Coronary artery (tissue), 2 donors: ENCODE measurements at regions not wholly inside any gene's neighbourhood (a gene's known extent, or its start where the extent isn't known, plus 50 kb on each side); places are given as distances from the start of the nearest gene placed in this dataset.
A peak's percentile ranks its signal among the peaks of the same experiment; 100 is the strongest.

Source experiments
- DNase-seq: peaks from one replicate; pipeline ENCODE4 v3.0.0-alpha.2; 2017; ENCODE audit warnings: low spot score
- H3K27ac ChIP-seq, 2 donors: fragments of 200-600 bp; sonication (generic); one replicate each; pipeline ENCODE4 v1.5.1; 2016 to 2019
- H3K4me3 ChIP-seq: fragments of 200-600 bp; sonication (generic); 2 replicates; pipeline ENCODE4 v1.5.1; 2016; ENCODE audit warnings: mild to moderate bottlenecking, moderate library complexity
- TF ChIP-seq, protein P1 (sequence below): fragments of 200-600 bp; sonication (generic); IDR thresholded peaks from one replicate; pipeline ENCODE4 v1.5.1; 2019; ENCODE audit warnings: antibody characterized with exemption

DNA sequence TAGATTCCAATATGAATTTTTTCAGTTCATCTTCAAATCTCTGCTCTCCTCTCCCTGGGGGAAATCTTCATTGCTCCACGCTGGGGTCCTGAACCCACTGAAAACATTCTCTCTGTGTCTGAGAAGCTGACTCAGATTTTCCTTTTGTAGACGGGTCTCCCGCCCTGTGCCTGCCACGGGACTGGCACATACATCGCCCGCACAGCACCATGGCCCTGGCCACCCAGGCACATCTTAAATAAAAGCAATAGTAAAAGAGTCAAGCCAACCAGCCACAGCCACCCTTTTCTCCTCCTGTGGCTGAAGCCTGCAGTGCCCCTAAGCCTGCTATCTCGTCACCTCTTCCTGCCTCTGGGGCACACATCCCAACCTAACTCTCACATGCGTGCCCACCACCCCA lies 301.2 kb downstream of the ZNF536 start:
- Histone ChIP-seq H3K4me3 (no peak overlapping the region), H3K27ac (no peak overlapping the region)
- no peak for DNase-seq
- TF ChIP-seq, protein P1, sequence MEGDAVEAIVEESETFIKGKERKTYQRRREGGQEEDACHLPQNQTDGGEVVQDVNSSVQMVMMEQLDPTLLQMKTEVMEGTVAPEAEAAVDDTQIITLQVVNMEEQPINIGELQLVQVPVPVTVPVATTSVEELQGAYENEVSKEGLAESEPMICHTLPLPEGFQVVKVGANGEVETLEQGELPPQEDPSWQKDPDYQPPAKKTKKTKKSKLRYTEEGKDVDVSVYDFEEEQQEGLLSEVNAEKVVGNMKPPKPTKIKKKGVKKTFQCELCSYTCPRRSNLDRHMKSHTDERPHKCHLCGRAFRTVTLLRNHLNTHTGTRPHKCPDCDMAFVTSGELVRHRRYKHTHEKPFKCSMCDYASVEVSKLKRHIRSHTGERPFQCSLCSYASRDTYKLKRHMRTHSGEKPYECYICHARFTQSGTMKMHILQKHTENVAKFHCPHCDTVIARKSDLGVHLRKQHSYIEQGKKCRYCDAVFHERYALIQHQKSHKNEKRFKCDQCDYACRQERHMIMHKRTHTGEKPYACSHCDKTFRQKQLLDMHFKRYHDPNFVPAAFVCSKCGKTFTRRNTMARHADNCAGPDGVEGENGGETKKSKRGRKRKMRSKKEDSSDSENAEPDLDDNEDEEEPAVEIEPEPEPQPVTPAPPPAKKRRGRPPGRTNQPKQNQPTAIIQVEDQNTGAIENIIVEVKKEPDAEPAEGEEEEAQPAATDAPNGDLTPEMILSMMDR: no peak

DNA sequence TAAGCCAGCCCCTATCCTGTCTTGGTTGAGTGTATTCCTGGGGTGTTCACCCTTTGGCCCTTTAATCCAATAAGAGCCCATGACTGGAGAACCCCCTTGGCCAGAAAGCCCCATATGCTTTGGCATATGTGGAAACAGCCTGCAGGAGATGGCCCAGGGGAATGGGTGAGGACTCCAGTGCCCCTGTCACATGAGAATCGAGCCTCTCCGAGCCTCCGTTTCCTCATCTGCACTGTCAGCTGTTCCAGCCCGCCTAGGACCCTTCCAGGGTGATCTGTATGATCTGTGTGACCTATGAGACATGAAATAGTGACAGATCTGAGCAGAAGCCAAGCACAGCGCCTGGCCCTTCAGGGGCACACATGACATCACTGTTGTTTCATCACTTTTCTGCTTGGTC lies 300.7 kb downstream of the ZNF536 start:
- Histone ChIP-seq H3K27ac (no peak overlapping the region), H3K4me3 (no peak overlapping the region)
- TF ChIP-seq, protein P1: no peak
- no peak for DNase-seq

DNA sequence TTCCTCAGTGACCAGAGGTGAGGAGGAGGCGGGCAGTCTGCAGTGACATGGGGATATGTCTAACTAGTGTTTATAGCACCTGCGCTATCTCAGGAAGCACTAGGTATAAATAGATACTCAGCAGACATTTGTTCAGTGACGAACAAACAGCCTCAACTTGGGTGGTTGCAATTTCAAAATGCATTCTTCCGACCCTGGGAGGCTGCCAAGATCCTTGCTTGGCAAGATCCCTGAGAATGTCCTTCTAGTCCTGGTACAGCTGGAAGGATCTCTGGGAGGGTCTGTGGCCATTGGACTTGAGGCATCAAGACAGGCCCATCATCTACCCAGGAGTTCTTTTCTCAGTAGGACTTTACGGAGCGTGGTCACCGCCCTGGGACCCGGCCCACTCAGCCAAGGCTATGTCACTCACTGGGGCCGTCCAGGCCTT lies 299.5 kb downstream of the ZNF536 start:
- TF ChIP-seq, protein P1: no peak
- Histone ChIP-seq H3K4me3 (no peak overlapping the region), H3K27ac (no peak overlapping the region)
- no peak for DNase-seq

DNA sequence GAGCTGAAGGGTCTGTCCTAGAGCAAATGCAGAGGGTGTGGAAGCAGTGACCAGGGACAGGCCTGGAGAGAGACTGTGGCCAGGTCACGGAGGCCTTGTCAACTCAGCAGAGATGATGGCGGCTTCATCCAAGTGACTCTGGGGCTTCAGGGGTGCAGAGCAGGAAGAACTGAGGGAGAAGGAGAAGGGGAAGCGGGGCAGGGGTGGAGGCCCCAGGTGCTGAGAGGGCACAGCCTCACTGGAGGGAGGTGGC lies 299.1 kb downstream of the ZNF536 start:
- H3K27ac ChIP-seq: no peak overlapping the region
- H3K4me3 ChIP-seq: no peak overlapping the region
- peak; percentile 40 for DNase-seq
- TF ChIP-seq, protein P1: no peak

DNA sequence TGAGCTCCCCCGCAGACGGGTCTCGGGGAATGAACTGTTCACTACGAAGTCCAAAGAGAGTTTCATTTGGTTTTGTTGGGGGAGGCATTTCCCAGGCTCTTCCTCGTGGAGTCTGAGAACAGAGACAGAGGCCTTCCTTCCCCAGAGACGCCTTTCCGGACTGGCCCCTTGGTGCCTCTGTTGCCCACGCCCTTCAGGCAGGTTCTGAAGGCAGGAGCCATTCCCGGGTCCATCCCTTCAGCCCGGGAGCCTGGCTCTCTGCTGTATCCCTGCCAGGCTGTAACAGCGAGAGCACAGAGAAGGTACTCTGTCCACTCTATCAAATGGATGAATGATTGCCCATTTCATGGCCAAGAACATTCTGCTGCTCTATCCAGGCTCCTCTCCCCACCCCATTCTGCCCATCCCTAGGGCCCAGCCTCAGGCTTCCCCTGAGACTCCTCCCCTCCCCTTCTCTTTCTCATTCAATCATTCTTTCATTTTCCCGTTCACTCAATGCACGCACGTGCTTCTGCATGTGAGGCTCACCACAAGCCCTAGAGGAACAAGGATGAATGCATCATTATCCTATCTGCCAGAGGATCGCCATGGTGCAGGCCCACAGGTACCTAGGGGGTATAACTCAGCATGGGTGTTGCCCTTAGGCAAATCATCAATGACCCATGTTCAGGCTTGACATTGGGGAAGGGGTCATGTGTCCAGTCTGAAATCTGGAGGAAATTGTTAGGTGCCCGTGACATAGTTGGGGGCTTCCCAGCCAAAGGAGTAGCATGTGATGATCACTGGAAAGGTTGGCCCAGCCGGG lies 298.6 kb downstream of the ZNF536 start:
- Histone ChIP-seq H3K4me3 (no peak overlapping the region), H3K27ac (no peak overlapping the region)
- TF ChIP-seq, protein P1: no peak
- peak; percentile 43 for DNase-seq

DNA sequence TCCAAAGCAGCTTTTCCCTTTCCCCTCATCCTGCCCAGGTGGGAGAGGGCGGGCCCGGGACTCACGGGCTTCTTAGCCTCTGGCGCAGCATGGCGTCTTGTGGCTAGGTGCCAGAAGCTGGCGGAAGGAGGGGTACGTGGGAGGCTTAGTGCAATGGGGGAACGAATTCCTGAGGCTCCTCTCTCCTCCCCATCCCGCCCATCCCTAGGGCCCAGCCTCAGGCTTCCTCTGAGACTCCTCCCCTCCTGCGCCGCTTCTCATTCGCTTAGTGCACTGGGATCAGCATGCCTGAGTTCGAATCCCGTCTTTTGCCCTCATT lies 297.8 kb downstream of the ZNF536 start:
- DNase-seq: peak; percentile 41
- no peak overlapping the region for H3K27ac ChIP-seq
- H3K4me3 ChIP-seq: no peak overlapping the region
- TF ChIP-seq, protein P1: no peak

GRCh38 chr19:30669329-30670010 lies 297.3 kb downstream of the ZNF536 start:
- H3K27ac ChIP-seq: no peak overlapping the region
- no peak overlapping the region for H3K4me3 ChIP-seq
- TF ChIP-seq, protein P1: no peak
- peak; percentile 71 for DNase-seq
